K562 (cell line): ENCODE measurements at regions not wholly inside any gene's neighbourhood (a gene's known extent, or its start where the extent isn't known, plus 50 kb on each side); places are given as distances from the start of the nearest gene placed in this dataset.

Source experiments
- MEF2A ChIP-seq: IDR thresholded peaks from 2 replicates; pipeline ENCODE4 v1.6.1; 2011; ENCODE audit warnings: low read depth, mild to moderate bottlenecking, low read length, moderate library complexity; ENCODE audit not compliant: control insufficient read depth
- NR2F6 ChIP-seq: fragments of 450-650 bp; formaldehyde crosslinking; IDR thresholded peaks from 2 replicates; pipeline ENCODE4 v1.4.0; 2020; ENCODE audit warnings: mild to moderate bottlenecking
- ZNF431 ChIP-seq: sonication (generic); formaldehyde crosslinking; IDR thresholded peaks from 2 replicates; pipeline ENCODE4 v1.8.0; 2022; ENCODE audit warnings: mild to moderate bottlenecking, missing genetic modification reagents
- TF ChIP-seq, protein P1 (sequence below), 2 experiments: fragments of 450-650 bp; IDR thresholded peaks; 2 replicates each; pipeline ENCODE4 v1.6.1; 2016
- TF ChIP-seq, protein P2 (sequence below): fragments of 250-450 bp; sonication (Bioruptor Pico); IDR thresholded peaks from 2 replicates; pipeline ENCODE4 v1.5.0; 2021; ENCODE audit warnings: mild to moderate bottlenecking, borderline replicate concordance
- TF ChIP-seq, protein P3 (sequence below): sonication (generic); formaldehyde crosslinking; IDR thresholded peaks from 2 replicates; pipeline ENCODE4 v1.5.0; 2020; ENCODE audit warnings: missing genetic modification reagents
- TF ChIP-seq, protein P4 (sequence below): sonication (generic); formaldehyde crosslinking; IDR thresholded peaks from 2 replicates; pipeline ENCODE4 v1.8.1; 2023; ENCODE audit warnings: mild to moderate bottlenecking, missing genetic modification reagents

DNA sequence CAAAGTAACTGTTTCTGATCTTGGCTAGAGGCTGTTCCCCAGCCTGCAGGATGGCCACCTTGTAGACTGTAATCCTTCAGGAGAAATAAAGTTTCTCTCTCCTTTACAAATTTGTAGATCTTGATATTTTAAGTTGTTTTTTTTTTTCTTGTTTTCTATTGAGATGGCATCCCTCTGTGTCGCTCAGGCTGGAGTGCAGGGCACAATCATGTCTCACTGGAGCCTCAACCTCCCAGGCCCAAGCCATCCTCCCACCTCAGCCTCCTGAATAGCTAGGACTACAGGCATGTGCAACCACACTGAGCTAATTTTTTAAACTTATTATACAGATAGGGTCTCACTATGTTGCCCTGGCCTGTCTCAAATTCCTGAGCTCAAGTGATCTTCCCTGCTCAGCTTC lies 389.8 kb upstream of the LRRC4C start (continued):
- TF ChIP-seq, protein P1, sequence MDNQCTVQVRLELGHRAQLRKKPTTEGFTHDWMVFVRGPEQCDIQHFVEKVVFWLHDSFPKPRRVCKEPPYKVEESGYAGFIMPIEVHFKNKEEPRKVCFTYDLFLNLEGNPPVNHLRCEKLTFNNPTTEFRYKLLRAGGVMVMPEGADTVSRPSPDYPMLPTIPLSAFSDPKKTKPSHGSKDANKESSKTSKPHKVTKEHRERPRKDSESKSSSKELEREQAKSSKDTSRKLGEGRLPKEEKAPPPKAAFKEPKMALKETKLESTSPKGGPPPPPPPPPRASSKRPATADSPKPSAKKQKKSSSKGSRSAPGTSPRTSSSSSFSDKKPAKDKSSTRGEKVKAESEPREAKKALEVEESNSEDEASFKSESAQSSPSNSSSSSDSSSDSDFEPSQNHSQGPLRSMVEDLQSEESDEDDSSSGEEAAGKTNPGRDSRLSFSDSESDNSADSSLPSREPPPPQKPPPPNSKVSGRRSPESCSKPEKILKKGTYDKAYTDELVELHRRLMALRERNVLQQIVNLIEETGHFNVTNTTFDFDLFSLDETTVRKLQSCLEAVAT (IDR thresholded peaks at IDR 0.05), result no peak
- TF ChIP-seq, protein P2, sequence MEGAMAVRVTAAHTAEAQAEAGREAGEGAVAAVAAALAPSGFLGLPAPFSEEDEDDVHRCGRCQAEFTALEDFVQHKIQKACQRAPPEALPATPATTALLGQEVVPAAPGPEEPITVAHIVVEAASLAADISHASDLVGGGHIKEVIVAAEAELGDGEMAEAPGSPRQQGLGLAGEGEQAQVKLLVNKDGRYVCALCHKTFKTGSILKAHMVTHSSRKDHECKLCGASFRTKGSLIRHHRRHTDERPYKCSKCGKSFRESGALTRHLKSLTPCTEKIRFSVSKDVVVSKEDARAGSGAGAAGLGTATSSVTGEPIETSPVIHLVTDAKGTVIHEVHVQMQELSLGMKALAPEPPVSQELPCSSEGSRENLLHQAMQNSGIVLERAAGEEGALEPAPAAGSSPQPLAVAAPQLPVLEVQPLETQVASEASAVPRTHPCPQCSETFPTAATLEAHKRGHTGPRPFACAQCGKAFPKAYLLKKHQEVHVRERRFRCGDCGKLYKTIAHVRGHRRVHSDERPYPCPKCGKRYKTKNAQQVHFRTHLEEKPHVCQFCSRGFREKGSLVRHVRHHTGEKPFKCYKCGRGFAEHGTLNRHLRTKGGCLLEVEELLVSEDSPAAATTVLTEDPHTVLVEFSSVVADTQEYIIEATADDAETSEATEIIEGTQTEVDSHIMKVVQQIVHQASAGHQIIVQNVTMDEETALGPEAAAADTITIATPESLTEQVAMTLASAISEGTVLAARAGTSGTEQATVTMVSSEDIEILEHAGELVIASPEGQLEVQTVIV (CRISPR knock-in tag), result no peak
- no peak for TF ChIP-seq ZNF431 (CRISPR knock-in tag)
- TF ChIP-seq, protein P3, sequence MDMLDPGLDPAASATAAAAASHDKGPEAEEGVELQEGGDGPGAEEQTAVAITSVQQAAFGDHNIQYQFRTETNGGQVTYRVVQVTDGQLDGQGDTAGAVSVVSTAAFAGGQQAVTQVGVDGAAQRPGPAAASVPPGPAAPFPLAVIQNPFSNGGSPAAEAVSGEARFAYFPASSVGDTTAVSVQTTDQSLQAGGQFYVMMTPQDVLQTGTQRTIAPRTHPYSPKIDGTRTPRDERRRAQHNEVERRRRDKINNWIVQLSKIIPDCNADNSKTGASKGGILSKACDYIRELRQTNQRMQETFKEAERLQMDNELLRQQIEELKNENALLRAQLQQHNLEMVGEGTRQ (CRISPR knock-in tag), result no peak
- TF ChIP-seq NR2F6 (CRISPR knock-in tag), result no peak
- TF ChIP-seq, protein P4, sequence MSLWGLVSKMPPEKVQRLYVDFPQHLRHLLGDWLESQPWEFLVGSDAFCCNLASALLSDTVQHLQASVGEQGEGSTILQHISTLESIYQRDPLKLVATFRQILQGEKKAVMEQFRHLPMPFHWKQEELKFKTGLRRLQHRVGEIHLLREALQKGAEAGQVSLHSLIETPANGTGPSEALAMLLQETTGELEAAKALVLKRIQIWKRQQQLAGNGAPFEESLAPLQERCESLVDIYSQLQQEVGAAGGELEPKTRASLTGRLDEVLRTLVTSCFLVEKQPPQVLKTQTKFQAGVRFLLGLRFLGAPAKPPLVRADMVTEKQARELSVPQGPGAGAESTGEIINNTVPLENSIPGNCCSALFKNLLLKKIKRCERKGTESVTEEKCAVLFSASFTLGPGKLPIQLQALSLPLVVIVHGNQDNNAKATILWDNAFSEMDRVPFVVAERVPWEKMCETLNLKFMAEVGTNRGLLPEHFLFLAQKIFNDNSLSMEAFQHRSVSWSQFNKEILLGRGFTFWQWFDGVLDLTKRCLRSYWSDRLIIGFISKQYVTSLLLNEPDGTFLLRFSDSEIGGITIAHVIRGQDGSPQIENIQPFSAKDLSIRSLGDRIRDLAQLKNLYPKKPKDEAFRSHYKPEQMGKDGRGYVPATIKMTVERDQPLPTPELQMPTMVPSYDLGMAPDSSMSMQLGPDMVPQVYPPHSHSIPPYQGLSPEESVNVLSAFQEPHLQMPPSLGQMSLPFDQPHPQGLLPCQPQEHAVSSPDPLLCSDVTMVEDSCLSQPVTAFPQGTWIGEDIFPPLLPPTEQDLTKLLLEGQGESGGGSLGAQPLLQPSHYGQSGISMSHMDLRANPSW (CRISPR knock-in tag), result no peak
- no peak for TF ChIP-seq MEF2A
